GM18502 (cell line): ENCODE measurements at regions not wholly inside any gene's neighbourhood (a gene's known extent, or its start where the extent isn't known, plus 50 kb on each side); places are given as distances from the start of the nearest gene placed in this dataset.

Experiments
- ATAC-seq: cut with Tn5 transposase; IDR thresholded peaks from one replicate; pipeline ENCODE4 v1.9.1; 2021; ENCODE audit warnings: mild to moderate bottlenecking; ENCODE audit not compliant: unreplicated experiment, poor library complexity

DNA sequence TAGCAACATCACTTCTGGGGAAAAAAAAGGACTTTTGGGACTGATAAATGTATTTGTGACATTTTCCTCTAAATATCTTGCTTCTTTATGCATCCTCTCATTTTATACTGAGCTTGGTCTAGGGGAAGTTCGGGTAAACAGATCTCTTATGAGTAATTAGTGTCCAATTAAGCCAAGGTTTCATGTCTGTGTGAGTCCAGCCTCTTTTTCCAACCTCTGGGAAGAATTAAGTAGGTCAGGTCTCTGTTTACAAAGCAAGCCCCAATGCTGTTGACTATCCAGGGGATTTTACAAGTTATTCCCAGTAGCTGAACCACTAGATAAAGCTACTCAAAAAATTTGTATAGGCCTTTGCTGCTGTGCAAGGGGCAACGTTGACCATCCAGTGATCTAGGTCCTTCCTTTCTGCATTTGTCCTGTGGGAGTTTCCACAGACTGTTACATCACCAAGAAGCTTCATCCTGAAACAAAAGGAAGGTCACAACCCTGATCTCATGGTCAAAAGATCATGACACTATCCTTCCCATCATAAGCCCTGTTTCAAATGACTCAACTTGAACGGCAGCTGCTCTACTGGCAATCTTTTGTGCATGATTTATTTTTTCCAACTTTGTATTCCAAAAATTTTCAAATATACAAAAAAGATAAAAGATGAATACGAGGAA, 74.3 kb downstream of the ETS2 start:
- no peak for ATAC-seq

DNA sequence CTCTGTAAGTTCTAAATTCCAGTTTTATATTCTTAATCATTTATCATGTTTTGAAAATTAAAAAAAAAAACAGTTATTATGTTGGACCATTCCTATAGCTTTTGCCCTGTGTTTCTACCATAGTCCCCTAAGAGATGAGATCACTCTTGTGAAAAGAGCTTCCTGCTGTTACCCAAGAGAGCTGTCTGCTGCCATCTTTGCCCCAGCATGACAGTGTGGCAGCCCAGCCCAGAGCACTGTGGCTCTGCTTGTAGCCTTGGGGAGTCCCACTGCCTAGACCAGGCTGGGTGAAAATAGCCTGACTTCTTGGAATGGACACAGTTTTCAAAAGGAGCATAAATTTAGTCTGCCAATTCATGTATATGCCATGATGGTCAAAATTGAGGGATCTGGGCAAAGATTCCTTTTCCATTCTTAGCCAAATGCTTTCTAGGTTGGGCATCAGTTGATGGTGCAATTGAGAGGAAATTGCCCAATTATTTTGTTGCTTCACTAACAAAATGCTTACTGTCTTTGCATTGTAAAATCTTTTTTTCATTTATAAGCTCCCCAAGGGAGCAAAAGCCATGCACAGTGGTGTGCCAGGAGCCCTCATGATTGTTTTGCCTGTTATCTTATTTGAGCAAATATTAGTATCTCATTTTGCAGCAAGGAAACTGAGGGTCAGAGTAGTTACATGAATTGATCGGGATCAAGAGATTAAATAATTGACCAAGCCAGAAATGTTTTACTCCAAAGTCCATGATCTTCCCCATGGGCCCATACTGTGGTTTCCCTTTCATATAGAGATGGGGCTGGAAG, 72.8 kb downstream of the ETS2 start:
- no peak for ATAC-seq

DNA sequence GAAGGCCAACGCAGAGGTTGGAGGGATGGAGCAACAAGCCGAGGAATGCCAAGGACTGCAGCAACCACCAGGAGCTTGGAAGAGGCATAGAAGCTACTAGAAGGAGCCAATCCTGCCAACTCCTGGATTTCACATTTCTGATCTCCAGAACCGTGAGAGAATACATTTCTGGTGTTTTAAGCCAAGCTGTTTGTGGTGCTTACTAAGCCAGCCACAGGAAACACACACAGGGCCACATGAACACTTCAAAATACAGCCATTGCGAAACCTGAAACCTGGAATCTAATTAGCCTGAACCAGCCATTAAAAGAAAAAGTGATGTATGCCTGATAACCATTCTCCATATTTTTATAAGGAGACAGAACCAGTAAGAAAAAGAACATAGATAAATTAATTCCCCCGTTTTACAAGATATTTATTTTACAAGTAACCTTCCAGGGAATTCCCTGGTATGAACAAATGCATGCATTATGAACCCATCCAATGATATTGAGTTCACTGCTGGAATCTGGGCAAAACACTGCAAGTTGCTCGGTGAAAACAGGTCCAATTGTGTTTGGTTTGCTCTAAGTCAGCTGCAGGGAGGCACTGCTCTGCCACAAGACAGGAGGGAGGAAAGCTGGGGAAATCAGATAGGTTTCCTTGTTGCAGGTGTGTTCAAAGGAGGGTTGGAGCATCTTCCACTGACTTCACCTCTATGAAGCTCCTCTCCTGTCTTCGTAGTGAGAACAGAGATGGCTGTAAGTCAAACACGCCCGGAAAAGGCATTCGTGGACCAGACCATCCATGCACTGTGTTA, 70.2 kb downstream of the ETS2 start:
- no peak for ATAC-seq
